COLO668 (cell line): ENCODE measurements at regions not wholly inside any gene's neighbourhood (a gene's known extent, or its start where the extent isn't known, plus 50 kb on each side); places are given as distances from the start of the nearest gene placed in this dataset.

Source experiments
- DNase-seq: peaks from one replicate; lab custom pipeline; 2025; ENCODE audit not compliant: unreplicated experiment; lab: John Stamatoyannopoulos, UW

DNA sequence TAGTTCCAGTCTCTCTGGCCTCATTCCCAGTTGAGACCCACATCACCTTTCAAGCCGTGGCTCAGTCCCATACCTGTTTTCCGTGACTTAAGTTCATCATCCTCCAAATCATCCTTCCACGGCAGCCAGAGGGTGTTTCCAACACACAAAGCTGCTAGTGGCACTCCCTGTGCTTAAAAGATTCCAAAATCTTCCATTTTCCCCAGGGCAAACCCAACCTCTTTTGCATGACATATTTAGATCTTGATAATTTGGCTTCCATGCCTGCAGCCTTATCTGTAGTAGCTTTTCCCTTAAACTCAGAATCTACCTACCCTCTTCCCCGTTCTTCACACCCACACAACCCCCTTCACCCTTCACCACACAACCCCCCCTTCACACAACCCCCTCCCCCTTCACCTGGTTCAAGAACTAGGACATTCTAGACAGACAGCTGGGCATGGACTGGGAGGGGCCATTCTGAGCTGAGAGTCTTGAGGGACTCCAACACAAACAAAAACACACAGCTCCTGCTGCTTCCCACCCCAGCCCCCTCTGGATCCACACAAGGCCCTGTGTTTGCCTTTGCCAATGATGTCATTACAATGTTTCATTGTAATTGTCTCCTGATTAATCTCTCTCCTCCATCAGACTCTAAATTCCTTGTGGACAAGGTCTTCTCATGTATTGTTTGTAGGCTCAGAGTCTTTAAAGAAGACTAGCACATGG, 268.2 kb downstream of the SH3GL2 start:
- DNase-seq, result no peak

DNA sequence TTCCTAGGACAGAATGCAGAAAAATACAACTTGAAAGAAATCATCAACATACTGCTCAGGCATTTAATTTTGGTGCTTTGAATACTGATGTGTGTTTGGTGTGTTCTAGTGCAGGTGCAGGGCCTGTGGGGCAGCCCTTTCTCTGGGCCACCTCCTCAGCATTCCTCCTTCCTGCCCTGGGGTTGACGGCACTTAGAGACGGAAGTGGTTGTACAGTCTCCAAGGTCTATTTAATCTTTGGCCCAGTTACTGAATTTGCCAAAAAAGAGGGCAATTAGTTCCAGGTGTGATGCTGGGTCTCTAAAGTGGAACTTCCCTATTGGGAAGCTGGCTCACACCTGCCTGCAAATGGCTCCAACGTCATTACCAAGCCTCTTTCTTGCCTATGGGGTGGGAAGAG, 269.0 kb downstream of the SH3GL2 start:
- no peak for DNase-seq

DNA sequence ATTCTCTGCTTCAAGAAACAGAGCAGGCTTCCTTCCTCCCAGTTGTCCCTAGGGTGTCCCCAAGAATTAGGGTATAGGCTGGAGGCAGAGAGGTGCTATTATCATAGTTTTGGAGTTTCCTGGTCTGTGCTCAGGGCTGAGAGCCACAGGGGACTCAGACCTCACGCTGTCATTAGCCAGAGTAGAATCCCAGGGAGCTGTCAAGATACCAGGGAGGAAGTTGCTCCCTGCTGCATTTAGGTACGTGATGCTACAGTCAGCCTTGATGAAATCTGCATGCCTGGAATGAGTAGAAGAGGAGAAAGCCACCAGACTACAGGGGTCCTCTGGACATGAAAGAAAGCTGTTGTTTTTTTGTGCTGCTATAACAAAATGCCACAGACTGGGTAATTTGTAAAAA, 273.2 kb downstream of the SH3GL2 start:
- DNase-seq, result no peak

DNA sequence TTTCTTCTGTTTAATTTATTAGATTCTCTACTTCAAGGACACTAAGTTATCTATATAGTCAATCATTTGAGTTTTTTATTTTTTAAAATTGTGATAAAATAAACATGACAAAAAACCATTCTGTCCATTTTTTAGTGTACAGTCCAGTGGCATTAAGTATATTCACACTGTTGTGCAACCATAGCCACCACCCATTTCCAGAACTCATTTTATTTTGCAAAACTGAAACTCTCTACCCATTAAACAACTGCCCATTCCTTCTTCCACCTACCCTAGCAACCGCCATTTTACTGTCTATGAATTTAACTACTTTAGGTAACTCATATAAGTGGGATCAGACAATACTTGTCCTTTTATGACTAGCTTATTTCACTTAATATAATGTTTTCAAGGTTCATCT, 275.6 kb downstream of the SH3GL2 start:
- DNase-seq, result no peak

DNA sequence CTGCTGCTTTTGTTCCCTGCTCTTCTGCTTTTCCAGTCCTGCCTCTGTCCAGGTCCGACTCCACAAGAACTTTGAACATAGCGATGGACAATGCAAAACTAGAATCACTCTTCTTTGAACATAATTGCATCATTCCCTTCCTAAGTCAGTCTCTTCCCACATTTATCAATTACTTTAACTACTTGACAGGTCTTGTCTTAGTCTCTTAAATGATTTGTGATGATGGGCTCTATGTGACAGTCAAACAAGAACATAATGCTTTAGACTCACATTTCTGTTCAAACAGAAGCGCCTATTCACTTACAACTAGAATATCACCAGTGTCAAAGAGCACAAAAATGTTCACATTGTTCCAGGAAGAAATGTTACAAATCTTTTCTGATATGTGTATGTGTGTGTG, 278.1 kb downstream of the SH3GL2 start:
- no peak for DNase-seq

DNA sequence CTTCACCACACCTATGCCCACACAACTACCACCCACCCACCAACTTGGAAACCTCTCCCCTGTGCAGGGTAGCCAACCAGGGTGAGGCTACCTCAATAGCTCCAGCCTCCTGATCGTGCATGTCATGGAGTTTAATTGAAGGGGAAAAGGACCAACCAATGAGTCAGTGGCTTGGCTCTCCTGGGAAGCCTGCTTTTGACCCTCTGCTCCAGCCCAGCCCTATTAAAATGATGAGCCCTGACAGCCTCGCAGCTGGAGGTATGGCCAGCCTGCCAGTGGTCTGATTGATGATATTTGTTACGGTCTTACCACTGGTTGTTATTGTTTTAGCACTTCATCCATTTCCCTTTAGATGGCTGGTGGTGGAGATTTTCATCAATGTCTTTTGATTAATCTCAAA, 280.4 kb downstream of the SH3GL2 start:
- no peak for DNase-seq

DNA sequence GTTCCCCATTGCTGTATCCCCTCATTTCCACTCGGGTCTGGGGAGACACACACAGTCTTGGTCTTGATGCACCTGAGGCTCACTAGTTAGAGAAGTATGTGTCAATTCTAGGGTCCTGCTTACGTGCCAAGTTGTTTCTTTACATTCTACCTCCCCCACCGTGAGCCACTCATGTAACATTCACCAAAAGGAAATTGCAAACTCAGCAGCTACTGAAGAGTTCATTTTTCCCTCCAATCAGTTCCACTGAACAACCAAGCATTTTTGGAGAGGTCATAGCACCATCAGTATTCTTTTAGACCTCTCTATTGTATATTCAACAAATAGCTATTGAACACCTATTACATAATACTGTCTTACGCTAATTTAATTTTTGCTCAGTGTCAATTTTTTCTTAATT, 281.1 kb downstream of the SH3GL2 start:
- DNase-seq, result no peak

DNA sequence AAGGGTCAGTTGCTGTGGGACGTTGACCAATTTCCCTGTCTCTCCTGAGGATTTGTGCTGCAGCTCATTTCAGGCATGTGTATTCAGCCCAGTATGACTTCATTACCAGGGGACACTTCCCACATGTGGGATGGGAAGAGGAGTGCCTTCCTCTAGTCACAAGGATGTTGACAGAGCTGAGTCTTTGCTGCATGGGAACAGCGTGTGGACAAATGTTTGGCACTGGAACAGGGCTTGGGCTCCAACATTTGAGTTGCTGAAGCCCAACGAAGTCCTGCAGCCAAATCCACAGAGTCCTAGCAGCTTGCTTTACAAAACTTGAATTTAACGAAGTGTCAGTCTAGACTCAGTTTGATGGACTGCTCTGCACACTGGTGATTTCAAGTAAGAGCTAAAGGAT, 283.2 kb downstream of the SH3GL2 start:
- DNase-seq, result no peak

DNA sequence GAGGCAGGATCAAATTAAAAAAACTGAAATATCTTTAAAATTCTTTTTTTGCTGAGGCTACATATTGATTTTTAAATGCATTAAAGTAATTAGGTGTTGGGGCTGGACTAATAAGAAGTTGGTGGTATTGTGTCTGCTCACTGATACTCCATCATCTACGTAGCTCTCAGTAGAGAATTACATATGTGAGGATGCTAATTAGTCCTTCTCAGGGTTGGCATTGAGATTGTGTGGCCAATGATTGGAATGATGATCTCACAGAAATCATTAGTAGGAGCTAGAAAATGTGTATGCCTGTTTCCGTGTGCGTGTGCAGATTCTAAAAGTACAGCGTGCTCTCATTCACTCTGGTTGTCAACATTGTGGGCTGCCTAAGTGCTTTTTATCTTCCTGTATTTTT, 283.8 kb downstream of the SH3GL2 start:
- DNase-seq, result no peak

DNA sequence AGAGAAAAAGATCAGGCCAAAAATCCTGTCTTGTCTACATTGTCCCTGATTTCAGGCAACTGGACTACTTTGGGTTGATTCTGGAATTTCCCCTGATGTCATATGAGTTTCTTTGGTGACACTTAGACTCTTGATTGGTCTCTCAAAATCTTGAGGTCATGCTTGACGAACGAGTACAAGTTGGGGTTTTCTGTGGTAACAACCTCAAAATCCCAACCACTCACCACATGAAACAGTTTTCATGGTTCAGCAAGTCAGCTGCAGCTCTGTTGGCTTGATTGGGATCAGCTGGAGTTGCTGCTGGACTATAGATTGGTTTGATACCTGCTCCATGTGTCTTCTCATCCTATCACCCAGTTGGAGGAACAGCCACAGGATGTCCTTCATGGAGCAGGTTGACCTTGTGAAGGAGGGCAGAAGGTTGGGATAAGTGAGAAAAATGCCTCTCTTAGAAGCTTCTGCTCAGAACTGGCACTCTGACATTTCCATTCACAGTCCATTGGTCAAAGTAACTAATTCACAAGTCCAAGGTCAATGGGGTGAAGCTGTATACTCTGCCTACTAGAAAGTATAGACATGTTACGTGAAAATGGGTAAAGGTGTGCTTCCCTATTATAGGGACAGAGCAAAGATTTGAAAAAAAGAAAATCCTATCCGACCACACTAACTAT, 284.5 kb downstream of the SH3GL2 start:
- DNase-seq, result no peak

DNA sequence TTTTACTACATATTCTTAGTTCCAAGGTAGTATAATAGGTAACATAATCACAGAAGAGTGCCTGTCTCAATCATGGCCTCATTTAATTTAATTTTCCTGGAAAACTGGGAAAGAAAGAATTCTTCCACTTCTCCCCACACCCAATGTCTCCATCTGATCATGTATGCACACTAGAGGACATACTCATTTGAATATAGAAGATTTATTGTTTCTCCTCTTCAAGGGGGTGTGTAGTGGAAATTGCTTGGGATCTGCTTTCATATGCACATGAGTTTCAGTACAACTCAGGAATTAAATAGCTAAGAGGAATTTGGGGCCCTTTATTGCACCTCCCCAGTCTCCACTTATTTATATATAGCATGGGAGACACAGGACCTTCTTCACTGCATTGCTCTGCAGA, 285.1 kb downstream of the SH3GL2 start:
- DNase-seq, result no peak

DNA sequence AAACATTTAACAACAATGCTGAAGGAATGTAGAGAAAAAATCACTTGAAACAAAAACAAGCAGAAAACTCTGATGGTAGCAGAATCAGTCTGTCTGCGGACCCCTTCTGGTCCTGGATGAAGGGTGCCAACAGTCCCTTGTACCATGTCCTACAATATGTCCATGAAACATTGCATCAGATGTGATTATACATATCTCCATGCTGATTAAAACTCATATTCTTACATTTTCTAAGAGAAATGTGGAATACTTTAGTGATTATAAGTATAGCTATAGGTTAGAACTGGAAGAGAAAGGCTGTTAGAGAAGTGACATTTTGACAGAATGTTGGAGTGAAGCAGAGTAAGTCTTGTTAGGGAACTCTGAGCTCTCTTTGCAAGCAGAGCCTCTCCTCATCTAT, 286.1 kb downstream of the SH3GL2 start:
- DNase-seq, result no peak

DNA sequence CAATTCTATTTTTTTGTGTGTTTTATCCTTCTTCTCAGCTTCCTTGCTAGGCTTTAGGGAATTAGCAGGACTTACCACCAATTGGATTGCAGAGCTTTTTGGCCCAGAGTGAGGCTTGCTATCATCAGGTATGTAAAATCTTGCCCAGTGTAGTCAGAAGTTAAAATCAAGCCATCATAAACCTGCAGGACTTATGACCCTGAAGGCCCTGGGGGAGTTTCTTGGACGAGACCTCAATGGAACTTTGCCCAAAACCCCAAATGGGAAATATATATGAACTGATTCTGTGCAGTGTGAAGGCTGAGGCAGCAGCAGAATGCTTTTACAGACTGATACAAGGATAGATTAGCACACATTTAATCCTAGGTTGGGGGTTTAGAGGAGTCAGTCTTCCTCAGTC, 287.0 kb downstream of the SH3GL2 start:
- DNase-seq, result no peak

DNA sequence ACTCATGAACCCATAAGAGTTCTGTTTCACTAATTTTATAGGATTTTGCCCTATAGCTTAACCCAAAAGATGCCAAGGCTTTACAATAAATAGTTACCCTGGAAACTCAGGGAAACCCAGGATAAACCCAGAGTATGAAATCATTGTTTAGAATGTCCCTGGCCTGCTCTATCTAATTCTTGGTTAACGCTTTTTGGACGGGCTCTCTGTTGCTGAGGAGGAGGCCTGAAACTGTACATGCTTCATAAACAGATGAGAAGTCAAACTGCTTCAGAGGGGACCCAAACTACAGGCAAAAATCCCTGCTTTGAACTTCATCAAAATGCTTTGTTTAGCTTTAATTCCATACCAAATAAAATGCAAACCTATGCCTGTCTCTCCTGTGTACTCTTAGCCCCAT, 291.9 kb downstream of the SH3GL2 start:
- DNase-seq, result no peak

DNA sequence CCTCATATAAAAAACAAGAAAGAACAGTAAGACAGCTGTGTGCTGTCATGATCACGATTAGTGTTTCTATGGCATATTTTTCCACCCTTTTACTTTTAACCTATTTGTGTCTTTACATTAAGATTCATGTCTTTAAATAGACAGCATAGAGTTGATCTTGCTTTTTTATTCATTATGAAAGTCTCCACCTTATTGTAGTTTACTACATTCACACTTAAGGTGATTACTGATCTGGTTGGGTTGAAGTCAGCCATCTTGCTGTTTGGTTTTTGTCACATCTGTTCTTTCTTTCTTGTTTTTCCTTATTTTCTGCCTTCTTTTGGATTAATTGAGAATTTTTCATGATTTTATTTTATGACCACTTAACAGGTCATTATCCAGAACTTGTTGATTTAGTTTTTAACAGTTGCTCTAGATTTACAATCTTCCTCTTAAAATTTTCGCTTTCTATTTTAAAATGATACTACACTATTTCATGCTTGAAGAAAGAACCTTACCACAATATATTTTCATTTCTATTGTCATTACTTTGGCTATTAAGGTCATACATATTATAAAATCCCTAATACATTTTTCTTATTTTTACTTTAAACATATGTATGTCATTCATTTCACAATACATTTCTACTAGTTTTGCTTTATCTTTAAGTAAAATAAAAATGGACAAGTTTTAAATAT, 292.5 kb downstream of the SH3GL2 start:
- DNase-seq, result no peak

DNA sequence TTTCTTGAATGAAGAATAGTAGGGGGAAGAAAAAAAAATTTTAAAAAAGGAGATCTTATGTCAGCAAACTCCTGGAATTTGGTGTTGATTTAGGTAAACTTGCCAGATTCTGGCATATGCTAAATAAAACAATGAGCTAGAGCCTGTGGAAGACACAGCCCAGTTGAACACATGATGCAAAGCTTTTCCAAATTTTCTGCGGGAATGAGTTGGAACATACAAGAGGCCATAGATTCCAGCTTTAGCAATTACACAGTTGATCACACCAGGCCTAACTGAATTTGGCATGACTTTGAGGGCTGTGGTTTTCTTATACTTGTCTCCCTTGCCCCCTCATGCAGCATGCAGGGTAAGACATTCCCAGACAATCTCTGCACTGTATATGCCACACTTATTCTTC, 297.0 kb downstream of the SH3GL2 start:
- DNase-seq, result no peak

DNA sequence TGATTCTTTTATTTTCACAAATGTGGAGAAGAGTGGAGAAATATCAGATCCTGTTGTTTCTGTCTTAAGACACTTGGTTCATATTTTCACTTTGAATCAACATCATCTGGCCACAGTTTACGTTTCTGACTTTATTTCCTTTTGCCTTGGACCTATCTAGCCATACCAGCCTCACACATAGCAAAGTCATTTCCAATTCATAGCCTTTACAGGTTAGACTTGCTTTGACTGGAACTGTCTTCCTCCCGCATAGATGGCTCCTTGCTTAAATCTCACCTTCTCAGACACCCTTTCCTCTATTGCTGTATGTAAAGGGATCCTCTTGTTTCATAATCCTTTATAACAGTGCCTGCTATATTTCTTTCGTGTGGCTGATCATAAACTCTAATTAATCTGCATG, 297.8 kb downstream of the SH3GL2 start:
- no peak for DNase-seq

DNA sequence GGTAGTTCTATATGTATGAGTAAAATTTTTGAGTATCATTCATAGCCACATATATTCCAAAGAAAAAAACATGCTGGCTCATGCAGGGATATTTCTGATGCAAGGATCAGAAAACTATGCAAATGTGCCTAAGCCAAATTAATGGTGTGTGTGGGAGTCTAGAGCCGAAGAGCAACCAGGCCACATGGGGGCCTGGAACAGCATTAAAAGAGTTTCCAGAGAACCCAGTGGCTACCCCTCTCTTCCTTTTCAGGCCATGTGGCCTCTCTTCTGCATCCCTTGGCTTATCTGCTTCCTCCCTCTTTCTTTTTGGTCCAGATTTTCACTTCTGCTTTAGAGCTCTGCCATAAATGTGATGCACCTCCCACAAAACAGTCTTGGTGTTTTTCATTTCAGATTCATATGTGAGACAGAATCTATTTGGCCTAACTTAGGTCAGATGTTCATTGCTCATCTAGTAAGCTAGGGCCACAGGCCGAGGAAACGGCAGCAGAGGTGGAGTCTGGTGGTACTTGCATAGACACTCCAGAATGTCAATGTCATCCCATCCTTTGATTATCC, 300.0 kb downstream of the SH3GL2 start:
- no peak for DNase-seq

DNA sequence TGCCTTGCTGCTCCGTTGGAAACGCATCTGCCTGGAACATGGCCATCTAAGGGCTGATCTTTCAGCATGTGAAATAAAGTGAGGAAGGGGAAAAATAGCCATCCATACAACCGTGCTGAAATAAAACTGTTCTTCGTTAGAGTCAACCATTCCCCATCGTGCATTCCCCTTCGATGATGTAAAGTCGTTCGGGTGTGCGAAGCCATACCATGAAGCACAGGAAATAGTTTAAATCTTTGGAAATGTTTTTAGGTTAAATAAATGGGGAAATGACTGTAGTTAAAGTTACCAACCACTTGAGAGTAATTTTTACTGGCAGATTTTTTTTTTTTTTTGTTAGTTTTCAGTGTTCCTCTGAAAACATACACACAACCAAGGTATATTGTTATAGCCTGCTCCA, 302.5 kb downstream of the SH3GL2 start:
- no peak for DNase-seq

DNA sequence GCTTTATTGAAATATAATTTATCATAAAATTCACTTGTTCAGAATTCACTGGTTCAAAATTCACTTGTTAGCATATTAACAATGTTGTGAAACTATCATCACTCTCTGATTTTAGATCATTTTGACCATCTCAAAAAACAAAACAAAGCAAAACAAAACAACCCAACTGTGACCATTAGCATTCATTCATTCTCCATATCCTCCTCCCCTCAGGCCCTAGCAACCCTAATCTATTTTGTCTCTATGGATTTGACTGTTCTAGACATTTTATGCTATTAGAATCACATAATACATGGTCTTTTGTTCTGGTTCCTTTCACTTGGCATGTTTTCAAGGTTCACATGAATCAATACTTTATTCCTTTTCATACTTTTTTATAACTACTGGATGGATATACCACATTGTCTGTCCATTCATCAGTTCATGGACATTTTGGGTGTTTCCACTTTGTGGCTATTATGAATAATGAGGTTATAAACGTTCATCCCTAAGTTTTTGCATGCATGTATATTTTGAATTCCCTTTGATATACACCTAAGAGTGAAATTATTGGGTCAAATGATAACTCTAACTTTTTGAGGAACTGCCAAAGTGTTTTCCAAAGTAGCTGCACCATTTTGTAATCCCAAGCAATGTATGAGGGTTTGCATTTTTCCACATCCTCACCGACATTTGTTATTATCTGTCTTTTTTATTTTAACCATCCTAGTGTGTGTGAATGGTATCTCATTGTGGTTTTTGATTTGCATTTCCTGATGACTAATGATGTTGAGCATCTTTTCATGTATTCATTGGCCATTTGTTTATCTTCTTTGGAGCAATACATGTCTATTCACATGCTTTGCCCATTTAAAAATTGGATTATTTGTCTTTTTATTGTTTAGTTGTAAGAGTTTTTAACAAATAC, 304.1 kb downstream of the SH3GL2 start:
- DNase-seq, result no peak

DNA sequence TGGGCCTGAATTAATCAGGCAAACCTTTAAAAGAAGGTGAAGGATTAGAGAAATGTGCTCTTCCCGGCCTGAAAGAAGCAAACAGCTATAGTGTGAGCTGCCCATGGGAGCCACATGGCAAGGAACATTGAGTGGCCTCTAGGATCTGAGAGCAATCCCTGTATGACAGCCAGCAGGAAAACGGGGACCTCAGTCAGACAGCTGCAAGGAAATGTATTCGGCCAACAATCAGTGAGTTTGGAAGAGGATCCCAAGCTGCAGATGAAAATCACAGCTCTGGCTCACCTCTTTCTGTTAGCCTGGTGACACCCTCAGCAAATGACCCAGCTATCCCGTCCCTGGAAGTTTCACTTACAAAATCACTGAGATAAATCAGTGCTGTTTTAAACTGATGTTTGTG, 309.2 kb downstream of the SH3GL2 start:
- DNase-seq, result no peak
